ENCODE measurements at regions not wholly inside any gene's neighbourhood (a gene's known extent, or its start where the extent isn't known, plus 50 kb on each side); places are given as distances from the start of the nearest gene placed in this dataset.

DNA sequence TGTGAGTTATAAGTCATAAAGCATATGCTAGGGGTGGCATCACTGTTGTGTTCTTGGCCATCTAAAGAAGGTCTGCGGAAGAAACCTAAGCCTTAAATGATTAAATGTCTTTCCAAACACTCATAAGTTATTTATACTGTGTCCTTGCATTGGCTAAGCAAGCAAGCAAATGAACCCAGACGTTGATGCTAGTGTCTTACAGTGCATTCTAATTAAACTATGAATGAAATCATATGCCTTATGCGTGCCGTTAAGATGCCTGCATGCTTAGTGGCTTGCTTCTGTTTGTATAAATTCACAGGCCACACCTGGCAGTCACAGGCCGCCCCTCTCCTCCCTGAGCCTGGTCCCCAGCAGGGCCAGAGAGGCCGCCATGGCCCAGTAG lies 49.9 kb downstream of the RIN2 start:
- DNase-seq: no peak

DNA sequence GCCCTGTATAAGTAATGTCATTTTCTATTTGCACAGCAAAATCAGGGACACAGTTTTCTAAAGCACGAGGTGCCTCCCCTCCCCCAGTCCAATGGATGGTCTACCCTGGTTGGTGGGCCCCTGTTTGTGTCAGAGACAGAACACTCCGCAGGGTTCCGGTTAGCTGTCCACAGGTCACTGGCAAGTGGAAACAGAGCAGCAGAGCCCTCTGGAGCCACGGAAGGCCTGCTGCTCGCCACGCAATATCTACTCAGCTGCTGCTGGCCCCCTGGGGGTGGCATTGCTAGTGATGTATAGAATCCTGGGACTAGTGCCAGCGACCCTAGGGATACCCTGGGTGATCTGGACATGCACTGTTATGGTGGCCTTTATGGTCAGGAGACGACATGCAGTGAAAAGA lies 50.4 kb downstream of the RIN2 start:
- DNase-seq: no peak

DNA sequence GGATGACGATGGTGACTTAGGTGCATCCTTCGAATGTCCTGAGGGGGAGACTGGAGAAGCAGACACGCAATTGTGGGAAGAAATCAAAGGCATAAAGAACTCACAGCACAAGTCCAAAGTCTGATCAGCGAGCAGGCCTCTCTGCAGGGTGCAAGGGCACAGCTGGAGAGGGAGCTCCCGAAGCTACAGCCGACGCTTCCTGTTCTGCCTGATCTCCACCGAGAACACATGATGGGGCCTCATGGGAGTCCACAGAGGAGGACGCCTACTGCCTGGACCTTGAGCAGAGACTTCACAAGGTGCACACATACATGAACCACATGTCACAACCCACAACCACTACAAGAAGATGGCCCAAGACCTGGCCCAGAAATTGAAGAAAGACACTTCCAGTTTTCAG lies 51.4 kb downstream of the RIN2 start:
- no peak for DNase-seq

DNA sequence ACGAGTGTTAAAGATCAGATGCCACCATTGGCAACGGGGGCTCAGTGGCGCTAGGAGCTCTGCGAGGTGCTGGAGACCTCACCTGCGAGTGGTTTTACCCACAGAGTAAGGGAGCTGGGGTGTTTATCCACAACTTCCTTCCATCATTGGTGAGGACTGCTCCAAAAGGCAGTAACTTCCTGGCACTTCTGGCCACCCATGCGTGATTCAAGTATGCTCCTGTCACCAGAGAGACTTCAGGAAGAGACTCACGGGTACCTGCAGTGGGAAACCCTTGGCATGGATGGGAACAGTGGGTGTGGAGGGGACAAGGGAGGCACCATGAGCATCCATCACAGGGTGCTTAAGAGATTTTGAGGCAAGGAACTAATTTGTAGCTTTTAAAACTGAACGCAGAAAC lies 53.2 kb downstream of the RIN2 start:
- no peak for DNase-seq

DNA sequence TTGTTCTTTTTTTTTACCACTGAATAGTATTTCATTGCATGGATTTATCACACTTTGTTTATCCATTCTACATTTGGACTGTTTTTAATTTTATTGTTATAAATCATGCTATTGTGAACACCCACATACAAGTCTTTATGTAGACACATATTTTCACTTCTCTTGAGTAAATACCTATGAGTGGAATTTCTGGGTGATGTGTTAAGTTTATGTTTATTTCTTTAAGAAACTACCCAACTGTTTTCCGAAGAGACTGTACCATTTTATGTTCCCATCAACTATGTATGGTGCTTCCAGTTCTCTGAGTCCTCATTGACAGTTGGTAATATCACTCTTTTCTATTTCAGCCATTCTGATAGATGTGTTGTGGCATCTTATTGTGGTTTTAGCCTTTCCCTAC lies 54.0 kb downstream of the RIN2 start:
- no peak for DNase-seq

DNA sequence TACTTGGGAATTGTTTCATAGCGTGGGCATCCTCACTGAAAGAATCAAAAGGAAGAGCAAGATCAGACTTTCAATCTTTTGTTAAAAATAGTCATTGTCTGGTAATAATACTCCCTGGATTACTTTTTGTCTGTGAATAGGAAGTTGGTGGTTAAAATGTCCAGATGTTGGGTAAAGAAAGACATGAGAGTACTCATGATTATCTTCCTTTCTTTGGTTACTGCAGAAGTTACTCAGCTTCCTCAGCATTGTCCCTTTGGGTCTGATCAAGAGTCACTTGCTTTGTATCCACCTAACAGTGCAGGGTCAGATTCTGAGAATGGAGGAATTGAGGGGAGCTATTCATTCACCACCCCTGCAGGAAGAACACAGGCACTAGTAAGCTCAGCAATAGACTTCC lies 54.6 kb downstream of the RIN2 start:
- no peak for DNase-seq

DNA sequence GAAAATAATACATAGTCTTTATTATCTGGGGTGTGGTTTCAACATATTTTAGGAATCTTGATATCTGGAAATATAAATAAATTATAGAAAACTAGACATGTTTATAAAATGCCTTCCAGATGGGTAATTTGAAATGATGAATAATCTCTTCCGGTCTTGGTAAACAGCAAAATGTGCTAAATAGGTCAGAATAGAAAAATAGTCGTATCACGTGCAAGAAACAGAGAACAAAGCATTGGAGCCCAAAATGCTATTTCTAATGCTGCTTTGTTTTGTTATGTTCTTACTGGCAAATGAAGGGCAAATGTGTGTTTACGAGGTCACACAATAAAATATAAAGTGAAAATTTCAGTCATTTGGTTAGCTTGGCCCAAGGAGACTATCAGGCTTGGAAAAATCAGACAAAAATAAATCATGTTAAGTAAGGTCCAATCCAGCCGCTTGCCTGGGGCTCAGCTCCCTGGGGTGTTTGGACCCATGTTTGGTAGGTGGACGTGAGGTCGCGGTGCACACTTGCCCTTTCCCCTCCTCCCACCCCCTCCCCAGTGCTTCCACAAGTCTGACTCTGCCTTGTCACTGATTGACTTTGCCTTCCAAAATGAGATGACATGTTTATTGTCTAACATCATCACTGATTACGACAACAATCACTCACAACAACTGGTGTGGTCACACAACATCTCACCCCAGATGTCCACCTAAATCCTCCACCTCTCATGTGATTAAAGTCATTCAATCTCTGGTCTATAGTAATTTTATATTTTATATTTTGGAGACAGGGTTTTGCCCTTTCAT lies 56.0 kb downstream of the RIN2 start:
- no peak for DNase-seq

DNA sequence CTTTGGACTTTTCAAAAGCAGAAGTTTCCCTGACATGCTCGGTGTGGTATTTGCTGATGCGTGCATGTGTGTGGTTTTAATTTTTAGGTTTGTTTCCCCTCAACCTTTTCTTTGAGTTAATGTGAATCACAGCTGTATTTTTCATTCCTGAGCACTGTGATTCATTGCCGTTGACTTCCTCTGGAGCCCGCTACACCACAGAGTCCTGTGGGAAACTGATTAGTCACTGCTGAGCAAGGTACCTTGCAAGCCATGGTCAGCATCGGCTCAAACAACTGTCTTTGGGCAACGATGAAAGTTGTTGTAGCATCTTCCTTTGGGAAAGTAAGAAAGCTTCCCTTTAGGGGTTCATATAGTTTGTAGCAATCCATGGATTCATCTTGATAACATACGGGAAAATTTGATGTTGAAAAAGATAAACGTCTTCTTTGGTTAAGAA lies 57.5 kb downstream of the RIN2 start:
- no peak for DNase-seq

DNA sequence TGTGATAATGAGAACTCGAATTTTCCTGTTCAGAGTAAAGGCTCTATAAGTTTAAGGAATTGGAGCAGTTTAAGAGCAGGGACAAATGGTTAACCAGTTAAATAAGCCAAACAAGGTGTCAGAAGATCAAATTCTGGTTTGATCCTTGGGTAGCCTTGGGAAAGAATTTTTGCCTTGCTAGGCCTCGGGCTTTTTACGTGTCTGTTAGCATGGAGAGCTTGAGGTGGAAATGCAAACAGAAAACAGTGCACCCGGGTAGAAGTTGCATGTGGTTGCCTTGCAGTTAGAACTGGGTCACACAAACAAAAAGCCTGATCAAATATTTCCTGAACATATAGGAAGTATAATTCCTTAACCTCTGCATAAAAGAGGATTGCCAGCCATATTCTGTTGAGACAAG lies 58.3 kb downstream of the RIN2 start:
- DNase-seq: no peak

DNA sequence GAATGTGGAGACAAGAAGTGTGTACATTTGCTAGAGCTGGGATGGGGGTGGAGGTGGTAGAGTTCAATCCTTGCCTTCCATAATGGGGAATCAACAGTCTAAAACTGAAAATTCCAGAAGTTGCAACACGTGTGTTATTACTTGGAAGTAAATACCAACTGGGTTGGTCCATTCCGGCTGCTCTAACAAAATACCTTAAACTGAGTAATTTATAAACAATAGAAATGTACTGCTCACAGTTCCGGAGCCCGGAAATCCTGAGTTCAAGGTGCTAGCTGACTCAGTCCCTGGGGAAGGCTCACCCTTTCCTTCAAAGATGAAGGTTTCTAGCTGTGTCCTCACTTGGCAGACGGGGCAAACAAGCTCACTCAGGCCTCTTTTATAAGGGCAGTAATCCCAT lies 59.0 kb downstream of the RIN2 start:
- DNase-seq: no peak

DNA sequence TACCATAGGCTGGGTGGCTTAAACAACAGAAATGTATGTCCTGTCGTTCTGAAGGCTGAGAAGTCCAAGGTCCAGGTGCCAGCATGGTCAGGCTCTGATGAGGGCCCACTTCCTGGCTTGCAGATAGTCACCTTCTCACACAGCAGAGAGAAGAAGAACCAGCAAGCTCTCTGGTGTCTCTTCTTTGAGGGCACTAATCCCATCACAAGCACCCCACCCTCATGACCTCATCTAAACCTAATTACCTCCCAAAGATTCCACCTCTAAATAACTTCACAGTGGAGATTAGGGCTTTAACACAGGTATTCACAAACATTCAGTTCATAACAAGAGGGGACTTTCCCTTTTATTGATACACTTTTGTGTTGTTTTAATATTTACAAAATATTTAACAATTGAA lies 61.1 kb downstream of the RIN2 start:
- no peak for DNase-seq

DNA sequence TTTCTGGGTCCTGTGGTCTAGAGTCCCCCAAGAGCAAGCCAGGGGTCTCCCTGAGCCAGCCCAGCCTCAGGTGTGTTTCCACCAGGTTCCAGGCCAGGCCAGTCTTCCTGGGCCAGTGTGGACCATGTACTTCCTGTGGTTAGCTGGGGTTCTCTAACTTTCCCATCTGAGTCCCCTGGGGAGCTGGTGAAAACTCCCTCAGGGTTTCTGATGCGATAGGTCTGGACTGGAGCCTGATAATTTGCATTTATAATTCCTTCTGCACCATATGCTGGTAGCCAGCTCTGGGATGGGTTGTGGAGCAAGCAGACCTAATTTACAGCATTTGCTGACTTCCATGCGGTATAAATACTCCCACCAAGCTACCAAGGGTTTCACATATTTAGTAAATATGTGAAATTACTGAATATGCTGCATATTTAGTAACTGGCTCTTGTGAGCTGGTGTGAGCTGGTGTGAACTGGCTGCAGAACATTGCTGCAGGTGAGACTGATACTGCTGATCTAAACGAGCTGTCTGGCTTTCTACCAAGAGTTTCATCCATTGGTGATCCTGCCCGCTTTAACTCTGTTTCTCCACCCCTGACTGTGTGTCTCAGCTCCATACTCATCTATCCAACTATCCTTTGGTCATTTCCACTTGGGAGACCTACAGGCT lies 62.6 kb downstream of the RIN2 start:
- no peak for DNase-seq

DNA sequence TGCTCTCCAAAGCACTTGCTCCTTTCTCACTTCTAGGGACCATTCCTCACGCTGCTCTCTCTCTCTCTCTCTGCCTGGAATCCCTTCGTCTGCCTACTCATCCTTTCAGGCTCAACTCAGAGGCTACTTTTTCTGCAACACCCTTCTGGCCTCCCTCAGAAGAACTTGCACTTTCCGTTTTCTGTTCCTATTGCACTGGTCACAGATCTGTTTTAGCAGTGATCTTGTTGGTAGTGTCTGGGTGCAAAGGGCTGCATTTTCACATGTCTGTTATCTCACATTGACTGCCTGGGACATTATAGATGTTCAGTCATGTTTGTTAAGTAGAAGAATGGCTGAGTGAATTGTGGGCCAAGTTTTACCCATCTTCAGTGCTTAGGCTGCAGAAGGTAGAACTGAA lies 63.5 kb downstream of the RIN2 start:
- DNase-seq: no peak

DNA sequence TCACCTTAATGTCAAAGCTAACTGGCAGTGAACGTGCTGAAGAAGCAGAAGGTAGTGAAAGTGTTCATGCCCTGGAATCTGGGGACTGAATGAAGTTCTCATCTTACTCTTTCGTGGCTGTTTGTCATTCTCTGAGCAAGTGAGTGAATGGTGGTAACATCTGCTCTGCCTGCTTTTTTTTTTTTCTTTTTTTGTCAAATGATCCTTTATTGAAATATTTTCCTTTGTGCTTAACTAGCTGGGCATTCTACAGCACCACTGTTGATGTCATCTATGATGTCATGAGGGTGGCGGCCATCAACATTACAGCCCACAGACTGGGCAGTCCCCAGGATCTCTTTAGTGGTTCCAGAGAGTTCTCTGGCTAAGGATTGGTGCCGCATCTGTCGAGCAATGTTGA lies 65.2 kb downstream of the RIN2 start:
- DNase-seq: no peak

DNA sequence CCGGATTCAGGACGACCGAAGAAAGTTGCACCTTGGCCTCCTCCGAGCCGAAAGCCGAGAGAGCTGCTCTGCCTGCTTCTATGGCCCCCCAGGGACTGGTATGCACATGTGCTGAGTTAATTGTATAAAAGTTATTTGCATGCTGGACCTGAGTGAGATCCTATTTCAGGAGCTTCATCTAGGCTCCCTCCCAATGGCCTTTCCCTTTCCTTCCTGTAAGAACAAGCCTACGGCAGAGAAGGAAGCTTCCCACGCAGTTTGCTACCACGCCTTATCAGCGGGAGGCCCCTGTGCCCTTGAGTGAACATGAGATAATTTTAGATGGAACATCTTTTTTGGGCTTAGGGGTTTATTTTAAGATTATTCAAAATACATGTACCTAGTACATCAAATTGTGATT lies 65.9 kb downstream of the RIN2 start:
- DNase-seq: no peak

DNA sequence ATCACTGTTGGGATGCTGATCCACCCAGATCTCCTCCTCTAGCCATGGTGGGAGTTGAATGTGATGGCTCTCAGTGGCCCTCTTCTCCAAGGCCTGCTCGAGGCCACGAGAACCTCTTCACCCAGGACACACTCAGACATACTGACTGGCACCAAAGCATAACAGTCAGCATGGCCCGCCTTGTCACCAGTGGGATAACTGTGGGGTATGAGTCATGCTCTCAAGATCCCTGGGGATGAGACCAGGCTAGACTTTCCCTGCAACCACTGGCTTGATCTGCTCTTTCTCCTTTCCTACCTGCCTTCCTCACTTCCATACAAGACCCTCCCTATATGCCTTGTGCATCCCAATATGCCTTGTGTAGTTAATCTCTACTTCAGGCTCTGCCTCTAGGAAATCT lies 66.8 kb downstream of the RIN2 start:
- DNase-seq: no peak

DNA sequence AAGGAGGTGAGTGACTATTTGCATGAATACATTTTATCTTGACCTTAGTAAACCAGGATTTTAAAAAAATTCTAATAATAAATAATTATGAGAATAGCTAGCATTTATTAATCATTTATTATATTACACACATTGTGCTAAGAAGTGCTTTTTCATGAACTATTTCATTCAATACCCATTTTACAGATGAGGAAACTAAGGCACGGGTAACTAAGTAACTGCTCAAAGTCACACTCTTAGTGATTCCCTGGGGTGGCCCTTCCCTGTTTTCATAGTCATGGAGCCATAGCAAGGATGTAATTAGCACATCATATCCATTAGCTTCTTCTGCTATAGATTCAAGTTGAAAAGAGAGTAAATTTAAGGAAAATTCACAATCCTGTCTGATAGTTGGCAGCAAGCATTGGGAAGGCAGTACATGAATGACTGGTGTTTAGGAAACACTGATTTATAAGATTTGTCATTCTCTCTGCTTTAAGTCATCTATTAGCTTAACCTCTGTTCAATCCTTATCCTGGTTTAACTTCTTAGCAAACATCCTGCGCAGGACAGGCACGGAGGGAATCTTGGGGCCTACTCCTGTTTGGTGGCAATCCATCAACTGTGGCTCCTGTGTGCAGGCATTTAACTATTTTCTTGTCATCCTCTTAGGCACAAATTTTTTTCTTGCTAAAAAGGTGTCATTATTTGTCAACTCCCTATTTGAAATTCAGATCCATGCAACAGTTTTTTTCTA lies 68.3 kb downstream of the RIN2 start:
- no peak for DNase-seq

DNA sequence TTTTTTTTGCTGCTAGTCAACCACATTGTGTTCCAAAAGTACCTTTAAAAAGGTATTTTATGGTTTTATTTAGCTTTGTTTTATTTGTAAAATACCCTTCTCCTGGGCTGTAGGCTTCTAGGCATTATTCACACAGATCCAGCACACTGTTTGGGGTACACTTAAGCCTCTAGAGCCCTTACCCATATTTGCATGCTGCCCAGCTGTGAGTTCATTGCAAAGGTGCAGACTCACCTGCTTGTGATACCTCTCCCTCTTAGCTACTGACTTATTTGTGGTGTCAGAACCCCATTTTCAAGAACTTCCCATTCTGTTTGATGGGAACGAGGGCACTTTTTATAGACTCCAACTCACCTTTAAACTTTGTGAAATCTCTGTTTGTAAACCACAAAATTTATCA lies 69.8 kb downstream of the RIN2 start:
- no peak for DNase-seq

DNA sequence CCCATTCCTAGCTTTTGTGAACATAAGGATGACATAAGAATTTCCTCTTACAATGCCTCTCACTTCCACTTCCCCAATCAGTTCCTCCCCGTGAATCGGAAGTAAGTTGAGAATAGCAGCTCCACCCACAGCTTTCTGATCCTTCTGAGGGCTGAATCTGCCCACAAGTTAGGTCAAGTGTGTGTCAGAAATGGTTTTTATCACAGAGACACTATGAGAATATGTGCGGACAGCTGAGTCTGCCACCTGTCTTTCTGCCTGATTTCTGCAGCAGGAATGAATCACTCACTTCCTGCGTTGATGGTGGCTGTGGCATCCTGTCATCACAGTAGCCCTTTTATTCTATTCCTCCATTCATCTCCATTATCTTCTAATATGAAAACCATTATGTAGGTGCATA lies 70.2 kb downstream of the RIN2 start:
- DNase-seq: peak; percentile 2

DNA sequence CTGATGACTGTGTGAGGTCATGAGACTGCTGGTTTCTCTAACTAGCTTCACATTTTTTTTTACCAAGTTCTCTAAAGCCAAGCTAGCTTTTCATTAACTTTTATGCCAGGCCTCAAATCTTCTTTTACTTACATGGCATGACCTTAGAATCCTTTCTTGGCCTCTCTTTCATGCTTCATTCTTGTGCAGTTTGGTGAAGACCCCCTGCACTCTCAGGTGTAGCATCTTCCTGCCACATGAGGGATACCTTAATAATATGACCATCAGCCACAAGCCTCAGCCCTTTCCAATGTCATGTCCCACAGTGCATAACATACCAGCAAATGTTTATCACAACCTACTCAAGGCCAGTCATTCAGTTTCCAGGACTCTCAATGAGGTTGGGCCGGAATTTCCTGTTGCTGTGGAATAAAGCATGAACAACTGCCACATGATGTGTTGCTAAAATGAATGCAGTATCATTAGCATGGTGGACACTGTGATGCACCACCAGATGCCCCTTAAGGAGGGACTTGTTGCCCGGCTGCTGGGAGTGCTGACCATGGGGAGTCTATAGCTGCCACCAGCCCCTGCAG lies 72.2 kb downstream of the RIN2 start:
- no peak for DNase-seq

DNA sequence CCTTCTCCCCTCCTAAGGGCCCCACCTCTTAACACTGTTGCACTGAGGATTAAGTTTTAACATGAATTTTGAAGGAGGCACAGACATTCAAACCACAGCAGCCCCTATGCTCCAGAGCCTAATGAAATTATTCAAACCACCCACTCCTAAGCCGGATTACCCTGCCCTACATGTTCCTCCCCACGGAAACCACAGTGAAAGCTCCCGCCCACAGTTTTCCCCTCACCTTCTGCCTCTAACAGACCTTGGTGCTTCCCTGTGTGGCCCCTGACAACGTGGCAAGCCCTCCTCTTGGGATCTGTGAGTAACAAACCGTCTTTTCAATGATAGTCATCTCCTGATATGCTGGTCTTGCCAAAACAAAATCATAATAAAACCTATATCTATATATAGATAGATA lies 74.8 kb downstream of the RIN2 start:
- DNase-seq: no peak

DNA sequence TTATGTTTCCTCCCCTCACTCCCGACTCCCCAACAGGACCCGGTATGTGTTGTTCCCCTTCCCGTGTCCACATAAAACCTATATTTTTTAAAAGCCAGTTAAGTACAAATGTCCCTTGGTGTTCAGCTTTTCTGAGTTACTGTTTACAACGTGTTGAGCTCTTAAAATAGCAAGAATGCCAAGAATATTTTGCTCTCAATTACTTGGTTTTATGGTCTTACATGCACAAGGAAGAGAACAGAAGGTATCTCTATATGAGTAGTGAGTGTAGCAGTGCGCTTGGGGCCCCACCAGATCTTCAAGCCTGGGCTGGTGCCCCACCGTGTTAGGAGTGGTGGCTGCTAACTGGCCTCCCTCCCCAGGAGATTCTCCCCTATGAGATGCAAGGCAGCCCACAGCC lies 75.3 kb downstream of the RIN2 start:
- DNase-seq: no peak

DNA sequence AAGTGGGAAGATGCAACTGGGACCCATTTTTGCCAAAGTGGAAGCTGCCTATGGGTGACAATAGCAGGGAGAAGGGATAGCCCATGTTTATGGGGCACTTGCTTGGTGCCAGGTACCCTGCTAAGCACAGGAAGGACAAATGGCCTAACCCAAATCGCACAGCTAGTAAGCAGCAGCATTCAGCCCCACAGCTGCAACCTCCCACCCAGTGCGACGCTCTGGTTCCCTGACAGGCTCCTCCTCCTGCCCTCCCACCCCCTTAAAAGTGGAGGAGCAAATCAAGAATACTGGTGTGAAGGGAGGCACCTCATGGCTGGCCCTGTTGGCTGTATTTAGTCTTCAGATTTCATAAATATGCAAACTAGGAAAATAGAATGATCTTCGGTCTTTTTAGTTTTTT lies 76.2 kb downstream of the RIN2 start:
- DNase-seq: no peak

DNA sequence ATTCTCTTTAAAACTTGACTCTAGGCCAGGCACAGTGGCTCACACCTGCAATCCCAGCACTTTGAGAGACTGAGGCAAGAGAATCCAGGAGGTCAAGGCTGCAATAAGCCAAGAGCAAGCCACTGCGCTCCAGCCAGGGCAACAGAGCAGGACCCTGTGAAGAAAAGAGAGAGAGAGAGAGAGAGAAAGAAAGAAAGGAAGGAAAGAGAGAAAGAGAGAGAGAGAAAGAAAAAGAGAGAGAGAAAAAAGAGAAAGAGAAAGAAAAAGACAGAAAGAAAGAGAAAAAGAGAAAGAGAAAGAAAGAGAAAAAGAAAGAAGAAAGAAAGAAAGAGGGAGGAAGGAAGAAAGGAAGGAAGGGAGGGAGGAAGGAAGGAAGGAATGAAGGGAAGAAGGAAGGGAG lies 76.7 kb downstream of the RIN2 start:
- DNase-seq: no peak

Data from NCI-H2227 treated with DMSO at 0.1 percent for 48 hours (cell line).